Hindlimb muscle (tissue), 1 donor: ENCODE measurements at regions not wholly inside any gene's neighbourhood (a gene's known extent, or its start where the extent isn't known, plus 50 kb on each side); places are given as distances from the start of the nearest gene placed in this dataset.
"Not testable (repeated sequence)": the region's sequence is repeated elsewhere in the genome, so short reads cannot be mapped to it uniquely, and the experiment has no call there.

ENCODE experiments used
- DNase-seq: peaks from one replicate; pipeline ENCODE4 v3.0.0-alpha.2; 2013

GRCh38 chrX:39227371-39227770 lies 426.1 kb downstream of the MID1IP1 start:
- DNase-seq, result no peak

- no peak for DNase-seq
Observed at GRCh38 chrX:39238006-39238405, 436.7 kb downstream of the MID1IP1 start.

- no peak for DNase-seq
Observed at GRCh38 chrX:39242187-39242586, 440.9 kb downstream of the MID1IP1 start.

GRCh38 chrX:39244147-39244546 lies 442.9 kb downstream of the MID1IP1 start:
- no peak for DNase-seq

GRCh38 chrX:39245024-39245423 lies 443.8 kb downstream of the MID1IP1 start:
- DNase-seq, result no peak

GRCh38 chrX:39247536-39247935 lies 446.3 kb downstream of the MID1IP1 start:
- no peak for DNase-seq

GRCh38 chrX:39248330-39248729 lies 447.1 kb downstream of the MID1IP1 start:
- no peak for DNase-seq

GRCh38 chrX:39249999-39250398 lies 448.7 kb downstream of the MID1IP1 start:
- no peak for DNase-seq

GRCh38 chrX:39251995-39252394 lies 450.7 kb downstream of the MID1IP1 start:
- DNase-seq, result no peak

- DNase-seq, result no peak
Observed at GRCh38 chrX:39253551-39253950, 452.3 kb downstream of the MID1IP1 start.

GRCh38 chrX:39258331-39258730 lies 457.1 kb downstream of the MID1IP1 start:
- DNase-seq, result no peak

GRCh38 chrX:39260965-39261364 lies 459.7 kb downstream of the MID1IP1 start:
- no peak for DNase-seq

GRCh38 chrX:39261446-39262147 lies 460.3 kb downstream of the MID1IP1 start:
- peak; percentile 15 for DNase-seq

GRCh38 chrX:39262641-39263040 lies 461.4 kb downstream of the MID1IP1 start:
- no peak for DNase-seq

- no peak for DNase-seq
Observed at GRCh38 chrX:39264023-39264422, 462.8 kb downstream of the MID1IP1 start.

GRCh38 chrX:39267176-39267575 lies 465.9 kb downstream of the MID1IP1 start:
- no peak for DNase-seq

- no peak for DNase-seq
Observed at GRCh38 chrX:39268207-39268606, 466.9 kb downstream of the MID1IP1 start.

GRCh38 chrX:39275500-39276068 lies 474.3 kb downstream of the MID1IP1 start:
- DNase-seq, result no peak

GRCh38 chrX:39277685-39278390 lies 476.6 kb downstream of the MID1IP1 start:
- DNase-seq, result not testable (repeated sequence)

- DNase-seq, result no peak
Observed at GRCh38 chrX:39283239-39283638, 482.0 kb downstream of the MID1IP1 start.

- no peak for DNase-seq
Observed at GRCh38 chrX:39288592-39288991, 487.3 kb downstream of the MID1IP1 start.

- no peak for DNase-seq
Observed at GRCh38 chrX:39289827-39290226, 488.6 kb downstream of the MID1IP1 start.

- no peak for DNase-seq
Observed at GRCh38 chrX:39293203-39293602, 491.9 kb downstream of the MID1IP1 start.

GRCh38 chrX:39296472-39296871 lies 495.2 kb downstream of the MID1IP1 start:
- DNase-seq, result no peak
